ENCODE measurements at regions not wholly inside any gene's neighbourhood (a gene's known extent, or its start where the extent isn't known, plus 50 kb on each side); places are given as distances from the start of the nearest gene placed in this dataset.

GRCh38 chr13:65064967-65065366 is 2165.2 kb downstream of the PCDH9 start:
- Mint-ChIP-seq H3K36me3 (no peaks in the 10 kb centered on the region), H3K9me3 (no peaks in the 10 kb centered on the region), H3K27ac (no peak overlapping the region; the same call in 1 of the 2 replicates), H3K4me1 (no peaks in the 10 kb centered on the region), H3K27me3 (ENCODE audit: low read depth) (no peaks in the 10 kb centered on the region), H3K4me3 (no peak overlapping the region)
- no peak for DNase-seq (ENCODE audit: low spot score)
- TF ChIP-seq, protein P1, sequence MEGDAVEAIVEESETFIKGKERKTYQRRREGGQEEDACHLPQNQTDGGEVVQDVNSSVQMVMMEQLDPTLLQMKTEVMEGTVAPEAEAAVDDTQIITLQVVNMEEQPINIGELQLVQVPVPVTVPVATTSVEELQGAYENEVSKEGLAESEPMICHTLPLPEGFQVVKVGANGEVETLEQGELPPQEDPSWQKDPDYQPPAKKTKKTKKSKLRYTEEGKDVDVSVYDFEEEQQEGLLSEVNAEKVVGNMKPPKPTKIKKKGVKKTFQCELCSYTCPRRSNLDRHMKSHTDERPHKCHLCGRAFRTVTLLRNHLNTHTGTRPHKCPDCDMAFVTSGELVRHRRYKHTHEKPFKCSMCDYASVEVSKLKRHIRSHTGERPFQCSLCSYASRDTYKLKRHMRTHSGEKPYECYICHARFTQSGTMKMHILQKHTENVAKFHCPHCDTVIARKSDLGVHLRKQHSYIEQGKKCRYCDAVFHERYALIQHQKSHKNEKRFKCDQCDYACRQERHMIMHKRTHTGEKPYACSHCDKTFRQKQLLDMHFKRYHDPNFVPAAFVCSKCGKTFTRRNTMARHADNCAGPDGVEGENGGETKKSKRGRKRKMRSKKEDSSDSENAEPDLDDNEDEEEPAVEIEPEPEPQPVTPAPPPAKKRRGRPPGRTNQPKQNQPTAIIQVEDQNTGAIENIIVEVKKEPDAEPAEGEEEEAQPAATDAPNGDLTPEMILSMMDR (IDR thresholded peaks at IDR 0.05), result no peak
- TF ChIP-seq ZNF425 (CRISPR knock-in tag; conservative IDR thresholded peaks at IDR 0.05) (no peak), ESRRA (CRISPR knock-in tag; IDR thresholded peaks at IDR 0.05; ENCODE audit: borderline replicate concordance) (no peak), RELA (CRISPR knock-in tag; IDR thresholded peaks at IDR 0.05; ENCODE audit: borderline replicate concordance) (no peak), ZMAT4 (CRISPR knock-in tag; IDR thresholded peaks at IDR 0.05) (no peak), ERG (CRISPR knock-in tag; IDR thresholded peaks at IDR 0.05) (no peak), FOXP1 (CRISPR knock-in tag; IDR thresholded peaks at IDR 0.05; ENCODE audit: borderline replicate concordance) (no peak), CDX4 (CRISPR knock-in tag; IDR thresholded peaks at IDR 0.05; ENCODE audit: borderline replicate concordance) (no peak), NR1H2 (CRISPR knock-in tag; IDR thresholded peaks at IDR 0.05) (no peak), TEAD4 (CRISPR knock-in tag; IDR thresholded peaks at IDR 0.05) (no peak), NFYB (CRISPR knock-in tag; conservative IDR thresholded peaks at IDR 0.05; ENCODE audit: low read depth) (no peak), ZNF232 (CRISPR knock-in tag; IDR thresholded peaks at IDR 0.05) (no peak), ZBTB21 (CRISPR knock-in tag; IDR thresholded peaks at IDR 0.05; ENCODE audit: borderline replicate concordance) (no peak), ATF1 (CRISPR knock-in tag; IDR thresholded peaks at IDR 0.05) (no peak), CREB1 (CRISPR knock-in tag; IDR thresholded peaks at IDR 0.05) (no peak), ZNF121 (CRISPR knock-in tag; IDR thresholded peaks at IDR 0.05) (no peak), E2F4 (CRISPR knock-in tag; IDR thresholded peaks at IDR 0.05; ENCODE audit: borderline replicate concordance, low read depth) (no peak)
- TF ChIP-seq, protein P2, sequence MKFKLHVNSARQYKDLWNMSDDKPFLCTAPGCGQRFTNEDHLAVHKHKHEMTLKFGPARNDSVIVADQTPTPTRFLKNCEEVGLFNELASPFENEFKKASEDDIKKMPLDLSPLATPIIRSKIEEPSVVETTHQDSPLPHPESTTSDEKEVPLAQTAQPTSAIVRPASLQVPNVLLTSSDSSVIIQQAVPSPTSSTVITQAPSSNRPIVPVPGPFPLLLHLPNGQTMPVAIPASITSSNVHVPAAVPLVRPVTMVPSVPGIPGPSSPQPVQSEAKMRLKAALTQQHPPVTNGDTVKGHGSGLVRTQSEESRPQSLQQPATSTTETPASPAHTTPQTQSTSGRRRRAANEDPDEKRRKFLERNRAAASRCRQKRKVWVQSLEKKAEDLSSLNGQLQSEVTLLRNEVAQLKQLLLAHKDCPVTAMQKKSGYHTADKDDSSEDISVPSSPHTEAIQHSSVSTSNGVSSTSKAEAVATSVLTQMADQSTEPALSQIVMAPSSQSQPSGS (CRISPR knock-in tag; IDR thresholded peaks at IDR 0.05; ENCODE audit: borderline replicate concordance, low read depth), result no peak
- TF ChIP-seq, protein P3, sequence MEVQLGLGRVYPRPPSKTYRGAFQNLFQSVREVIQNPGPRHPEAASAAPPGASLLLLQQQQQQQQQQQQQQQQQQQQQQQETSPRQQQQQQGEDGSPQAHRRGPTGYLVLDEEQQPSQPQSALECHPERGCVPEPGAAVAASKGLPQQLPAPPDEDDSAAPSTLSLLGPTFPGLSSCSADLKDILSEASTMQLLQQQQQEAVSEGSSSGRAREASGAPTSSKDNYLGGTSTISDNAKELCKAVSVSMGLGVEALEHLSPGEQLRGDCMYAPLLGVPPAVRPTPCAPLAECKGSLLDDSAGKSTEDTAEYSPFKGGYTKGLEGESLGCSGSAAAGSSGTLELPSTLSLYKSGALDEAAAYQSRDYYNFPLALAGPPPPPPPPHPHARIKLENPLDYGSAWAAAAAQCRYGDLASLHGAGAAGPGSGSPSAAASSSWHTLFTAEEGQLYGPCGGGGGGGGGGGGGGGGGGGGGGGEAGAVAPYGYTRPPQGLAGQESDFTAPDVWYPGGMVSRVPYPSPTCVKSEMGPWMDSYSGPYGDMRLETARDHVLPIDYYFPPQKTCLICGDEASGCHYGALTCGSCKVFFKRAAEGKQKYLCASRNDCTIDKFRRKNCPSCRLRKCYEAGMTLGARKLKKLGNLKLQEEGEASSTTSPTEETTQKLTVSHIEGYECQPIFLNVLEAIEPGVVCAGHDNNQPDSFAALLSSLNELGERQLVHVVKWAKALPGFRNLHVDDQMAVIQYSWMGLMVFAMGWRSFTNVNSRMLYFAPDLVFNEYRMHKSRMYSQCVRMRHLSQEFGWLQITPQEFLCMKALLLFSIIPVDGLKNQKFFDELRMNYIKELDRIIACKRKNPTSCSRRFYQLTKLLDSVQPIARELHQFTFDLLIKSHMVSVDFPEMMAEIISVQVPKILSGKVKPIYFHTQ (CRISPR knock-in tag; IDR thresholded peaks at IDR 0.05), result no peak
- ChIA-PET CTCF (no interaction called here), POLR2A (no interaction called here)
- no peak for ATAC-seq
